AG09319 (cell line): ENCODE measurements at regions not wholly inside any gene's neighbourhood (a gene's known extent, or its start where the extent isn't known, plus 50 kb on each side); places are given as distances from the start of the nearest gene placed in this dataset.
"Not testable (repeated sequence)": the region's sequence is repeated elsewhere in the genome, so short reads cannot be mapped to it uniquely, and the experiment has no call there.

Experiments used
- DNase-seq: peaks from one replicate; pipeline ENCODE4 v3.0.0-alpha.2; 2010; ENCODE audit warnings: low read depth; ENCODE audit errors: extremely low read depth
- CTCF ChIP-seq: IDR thresholded peaks from 2 replicates; pipeline ENCODE4 v1.5.1; 2011; ENCODE audit warnings: low read depth, mild to moderate bottlenecking, inconsistent platforms, low read length, moderate library complexity

GRCh38 chr6:139881236-139881635 is 506.8 kb upstream of the CITED2 start:
- no peak for TF ChIP-seq CTCF
- no peak for DNase-seq

GRCh38 chr6:139879823-139880356 is 505.4 kb upstream of the CITED2 start:
- TF ChIP-seq CTCF, result no peak
- no peak for DNase-seq

GRCh38 chr6:139879241-139879640 is 504.8 kb upstream of the CITED2 start:
- not testable (repeated sequence) for DNase-seq

GRCh38 chr6:139877828-139878405 is 503.5 kb upstream of the CITED2 start:
- DNase-seq, result no peak
- TF ChIP-seq CTCF, result no peak

- no peak for DNase-seq
- TF ChIP-seq CTCF, result no peak
These were observed 498.2 kb upstream of the CITED2 start for GRCh38 chr6:139872665-139873064.

GRCh38 chr6:139871803-139872510 is 497.5 kb upstream of the CITED2 start:
- DNase-seq, result no peak
- no peak for TF ChIP-seq CTCF

GRCh38 chr6:139871165-139871710 is 496.8 kb upstream of the CITED2 start:
- TF ChIP-seq CTCF, result no peak

GRCh38 chr6:139868576-139868975 is 494.1 kb upstream of the CITED2 start:
- DNase-seq, result no peak
- TF ChIP-seq CTCF, result no peak

More at GRCh38 chr6:139871165-139871710, 496.8 kb upstream of the CITED2 start:
- no peak for DNase-seq
